ENCODE measurements at regions not wholly inside any gene's neighbourhood (a gene's known extent, or its start where the extent isn't known, plus 50 kb on each side); places are given as distances from the start of the nearest gene placed in this dataset.
A peak's percentile ranks its signal among the peaks of the same experiment; 100 is the strongest.
"Not testable (repeated sequence)": the region's sequence is repeated elsewhere in the genome, so short reads cannot be mapped to it uniquely, and the experiment has no call there.

GRCh38 chr4:112770114-112770513, 133.2 kb downstream of the LARP7 start:
- no peak for DNase-seq (ENCODE audit: low read depth in 2 of 2)

- no peak for DNase-seq (ENCODE audit: low read depth in 2 of 2)
Measured at GRCh38 chr4:112775801-112776200, 138.9 kb downstream of the LARP7 start.

- DNase-seq (ENCODE audit: low read depth in 2 of 2), result no peak
Measured at GRCh38 chr4:112776535-112776934, 139.6 kb downstream of the LARP7 start.

GRCh38 chr4:112778520-112778919, 141.6 kb downstream of the LARP7 start:
- DNase-seq (ENCODE audit: low read depth in 2 of 2), result no peak

GRCh38 chr4:112793033-112793432, 156.1 kb downstream of the LARP7 start:
- DNase-seq (ENCODE audit: low read depth in 2 of 2), result no peak

GRCh38 chr4:112800001-112800400, 163.1 kb downstream of the LARP7 start:
- DNase-seq (ENCODE audit: low read depth in 2 of 2), result no peak

GRCh38 chr4:112801341-112801740, 164.4 kb downstream of the LARP7 start:
- no peak for DNase-seq (ENCODE audit: low read depth in 2 of 2)

GRCh38 chr4:112802780-112803179, 165.8 kb downstream of the LARP7 start:
- no peak for DNase-seq (ENCODE audit: low read depth in 2 of 2)

- DNase-seq (ENCODE audit: low read depth in 2 of 2), result no peak
Measured at GRCh38 chr4:112807083-112807482, 170.1 kb downstream of the LARP7 start.

- no peak for DNase-seq (ENCODE audit: low read depth in 2 of 2)
Measured at GRCh38 chr4:112808001-112808400, 171.1 kb downstream of the LARP7 start.

GRCh38 chr4:112813790-112814189, 176.8 kb downstream of the LARP7 start:
- DNase-seq (ENCODE audit: low read depth in 2 of 2), result peak; percentile 3 to 8

GRCh38 chr4:112817933-112818593, 181.1 kb downstream of the LARP7 start:
- DNase-seq (ENCODE audit: low read depth in 2 of 2), result peak; percentile 77 to 81

GRCh38 chr4:112818594-112818965, 181.6 kb downstream of the LARP7 start:
- no peak for DNase-seq (ENCODE audit: low read depth in 2 of 2)

GRCh38 chr4:112819729-112820128, 182.8 kb downstream of the LARP7 start:
- no peak for DNase-seq (ENCODE audit: low read depth in 2 of 2)

GRCh38 chr4:112823156-112823555, 186.2 kb downstream of the LARP7 start:
- no peak for DNase-seq (ENCODE audit: low read depth in 2 of 2)

GRCh38 chr4:112823606-112824005, 186.7 kb downstream of the LARP7 start:
- DNase-seq (ENCODE audit: low read depth in 2 of 2), result no peak

- DNase-seq (ENCODE audit: low read depth in 2 of 2), result no peak
Measured at GRCh38 chr4:112830753-112831386, 193.9 kb downstream of the LARP7 start.

- no peak for DNase-seq (ENCODE audit: low read depth in 2 of 2)
Measured at GRCh38 chr4:112832493-112832892, 195.6 kb downstream of the LARP7 start.

GRCh38 chr4:112836895-112837294, 200.0 kb downstream of the LARP7 start:
- DNase-seq (ENCODE audit: low read depth in 2 of 2), result no peak

- DNase-seq (ENCODE audit: low read depth in 2 of 2), result not testable (repeated sequence)
Measured at GRCh38 chr4:112838015-112838414, 201.1 kb downstream of the LARP7 start.

- DNase-seq (ENCODE audit: low read depth in 2 of 2), result no peak
Measured at GRCh38 chr4:112840061-112840460, 203.1 kb downstream of the LARP7 start.

- no peak for DNase-seq (ENCODE audit: low read depth in 2 of 2)
Measured at GRCh38 chr4:112840619-112841018, 203.7 kb downstream of the LARP7 start.

- no peak for DNase-seq (ENCODE audit: low read depth in 2 of 2)
Measured at GRCh38 chr4:112842513-112842912, 205.6 kb downstream of the LARP7 start.

GRCh38 chr4:112845386-112845785, 204.1 kb upstream of the ANK2 start:
- no peak for DNase-seq (ENCODE audit: low read depth in 2 of 2)
